ENCODE measurements at regions not wholly inside any gene's neighbourhood (a gene's known extent, or its start where the extent isn't known, plus 50 kb on each side); places are given as distances from the start of the nearest gene placed in this dataset.

DNA sequence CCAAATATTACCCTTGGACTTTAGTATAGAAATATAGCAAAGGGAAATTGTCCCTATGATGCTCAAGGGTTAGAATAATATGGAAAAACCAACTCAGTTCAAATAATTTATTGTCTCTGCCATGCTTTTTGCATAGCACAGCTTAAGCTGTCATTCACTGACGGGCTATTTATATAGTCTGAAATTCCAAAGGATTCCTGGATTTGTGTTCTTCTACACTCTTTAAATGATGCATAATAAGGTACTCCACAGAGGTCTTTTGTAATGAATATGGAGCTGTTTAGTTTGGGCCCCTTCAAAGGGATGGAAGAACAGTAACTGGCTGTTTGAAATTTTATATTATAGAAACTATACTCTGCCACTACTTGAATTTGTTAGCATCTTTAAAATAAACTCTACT lies 276.6 kb upstream of the FERD3L start:
- no peak for DNase-seq
- Histone ChIP-seq H3K4me1 (no peaks in the 10 kb centered on the region), H3K9me3 (no peaks in the 10 kb centered on the region), H3K36me3 (no peaks in the 10 kb centered on the region), H3K27ac (no peak overlapping the region), H3K27me3 (no peaks in the 10 kb centered on the region), H3K4me3 (no peak overlapping the region)
- TF ChIP-seq, protein P1, sequence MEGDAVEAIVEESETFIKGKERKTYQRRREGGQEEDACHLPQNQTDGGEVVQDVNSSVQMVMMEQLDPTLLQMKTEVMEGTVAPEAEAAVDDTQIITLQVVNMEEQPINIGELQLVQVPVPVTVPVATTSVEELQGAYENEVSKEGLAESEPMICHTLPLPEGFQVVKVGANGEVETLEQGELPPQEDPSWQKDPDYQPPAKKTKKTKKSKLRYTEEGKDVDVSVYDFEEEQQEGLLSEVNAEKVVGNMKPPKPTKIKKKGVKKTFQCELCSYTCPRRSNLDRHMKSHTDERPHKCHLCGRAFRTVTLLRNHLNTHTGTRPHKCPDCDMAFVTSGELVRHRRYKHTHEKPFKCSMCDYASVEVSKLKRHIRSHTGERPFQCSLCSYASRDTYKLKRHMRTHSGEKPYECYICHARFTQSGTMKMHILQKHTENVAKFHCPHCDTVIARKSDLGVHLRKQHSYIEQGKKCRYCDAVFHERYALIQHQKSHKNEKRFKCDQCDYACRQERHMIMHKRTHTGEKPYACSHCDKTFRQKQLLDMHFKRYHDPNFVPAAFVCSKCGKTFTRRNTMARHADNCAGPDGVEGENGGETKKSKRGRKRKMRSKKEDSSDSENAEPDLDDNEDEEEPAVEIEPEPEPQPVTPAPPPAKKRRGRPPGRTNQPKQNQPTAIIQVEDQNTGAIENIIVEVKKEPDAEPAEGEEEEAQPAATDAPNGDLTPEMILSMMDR (IDR thresholded peaks at IDR 0.05), result no peak
- no peak for TF ChIP-seq POLR2A (IDR thresholded peaks at IDR 0.05)
- WGBS, 2 donors, result 38 to 56% methylated on average over 1 of the region's 1 CpG
- intact Hi-C loops (cut with DNase I), result no loop called here

DNA sequence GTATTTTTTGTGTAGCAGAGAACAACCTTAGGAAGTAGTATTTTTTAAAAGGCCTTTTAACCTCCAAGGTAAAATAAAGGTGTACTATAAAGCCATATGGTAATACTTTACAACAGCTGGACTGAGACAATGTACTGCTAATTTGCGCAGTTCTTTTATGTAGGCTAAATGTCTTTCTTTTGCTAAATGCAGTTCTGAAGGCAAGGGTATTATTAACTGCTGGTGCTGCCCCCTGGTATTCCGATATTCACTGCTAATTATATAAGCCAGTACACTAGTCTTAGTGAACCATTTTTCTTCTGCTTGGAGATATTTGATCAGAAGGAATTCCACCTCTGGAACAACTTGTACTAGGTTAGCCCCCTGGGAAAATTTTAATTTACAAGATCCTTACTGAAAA lies 272.0 kb upstream of the FERD3L start:
- H3K27ac ChIP-seq, result no peak overlapping the region
- intact Hi-C loops (cut with DNase I), result no loop called here
- TF ChIP-seq POLR2A (IDR thresholded peaks at IDR 0.05), result no peak
- TF ChIP-seq, protein P1 (IDR thresholded peaks at IDR 0.05), result no peak
- no peak overlapping the region for H3K4me3 ChIP-seq
- no peaks in the 10 kb centered on the region for H3K36me3 ChIP-seq
- H3K4me1 ChIP-seq, result no peaks in the 10 kb centered on the region
- 80 to 96% methylated on average over 2 of the region's 2 CpGs for WGBS, 2 donors
- H3K27me3 ChIP-seq, result no peaks in the 10 kb centered on the region
- no peak for DNase-seq
- no peaks in the 10 kb centered on the region for H3K9me3 ChIP-seq

DNA sequence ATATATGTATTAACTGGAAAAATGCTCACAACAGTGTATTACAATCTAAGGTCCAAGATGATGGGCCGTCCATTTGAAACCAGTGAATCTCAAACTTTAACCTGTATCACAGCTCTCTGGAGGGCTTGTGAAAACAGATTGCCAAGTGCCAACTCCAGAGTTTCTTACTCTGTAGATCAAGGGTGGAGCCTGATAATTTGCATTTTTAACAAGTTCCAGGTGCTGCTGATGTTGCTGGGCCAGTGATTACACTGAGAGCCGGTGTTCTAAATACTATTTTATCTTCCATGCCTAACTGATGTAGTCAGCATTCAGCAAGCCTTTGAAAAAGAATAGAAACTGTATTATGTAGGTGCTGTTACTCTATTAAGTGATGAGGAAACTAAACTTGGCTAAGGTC lies 269.9 kb upstream of the FERD3L start:
- DNase-seq, result no peak
- Histone ChIP-seq H3K4me1 (no peaks in the 10 kb centered on the region), H3K4me3 (no peak overlapping the region), H3K27me3 (no peaks in the 10 kb centered on the region), H3K27ac (no peak overlapping the region), H3K36me3 (no peaks in the 10 kb centered on the region), H3K9me3 (no peaks in the 10 kb centered on the region)
- intact Hi-C loops (cut with DNase I), result no loop called here
- no peak for TF ChIP-seq POLR2A (IDR thresholded peaks at IDR 0.05)
- TF ChIP-seq, protein P1 (IDR thresholded peaks at IDR 0.05), result no peak
- WGBS, 2 donors, result 72 to 80% methylated on average over 2 of the region's 2 CpGs

DNA sequence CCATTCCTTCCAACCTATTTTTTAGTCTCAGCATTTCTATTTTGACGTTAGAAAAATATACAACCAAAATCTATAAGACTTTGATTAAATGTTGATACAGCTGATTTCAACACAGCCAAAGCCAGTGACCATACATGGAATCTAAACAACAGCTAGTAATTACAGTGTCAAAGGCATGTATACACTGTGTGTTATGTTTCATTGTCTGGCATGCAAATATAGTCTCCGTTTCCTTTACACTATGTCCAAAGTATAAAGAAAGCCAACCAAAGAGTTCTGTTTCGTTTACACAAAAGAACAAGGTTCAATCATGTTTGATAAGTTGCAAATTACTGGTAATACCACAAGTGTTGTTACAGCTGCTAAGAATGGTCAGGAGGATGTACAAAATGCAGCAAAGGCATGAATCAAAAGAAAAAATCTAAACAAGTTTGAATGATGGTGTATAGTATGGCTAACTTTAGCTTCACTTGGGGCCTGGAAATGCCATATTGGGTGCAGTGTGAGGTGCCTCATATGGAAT lies 268.3 kb upstream of the FERD3L start:
- WGBS, 2 donors, result 48 to 49% methylated on average over 3 of the region's 3 CpGs
- H3K4me1 ChIP-seq, result no peaks in the 10 kb centered on the region
- no peaks in the 10 kb centered on the region for H3K36me3 ChIP-seq
- DNase-seq, result no peak
- no peaks in the 10 kb centered on the region for H3K9me3 ChIP-seq
- no peak for TF ChIP-seq POLR2A (IDR thresholded peaks at IDR 0.05)
- TF ChIP-seq, protein P1 (IDR thresholded peaks at IDR 0.05), result no peak
- H3K27me3 ChIP-seq, result no peaks in the 10 kb centered on the region
- H3K27ac ChIP-seq, result no peak overlapping the region
- no peak overlapping the region for H3K4me3 ChIP-seq
- intact Hi-C loops (cut with DNase I), result no loop called here

DNA sequence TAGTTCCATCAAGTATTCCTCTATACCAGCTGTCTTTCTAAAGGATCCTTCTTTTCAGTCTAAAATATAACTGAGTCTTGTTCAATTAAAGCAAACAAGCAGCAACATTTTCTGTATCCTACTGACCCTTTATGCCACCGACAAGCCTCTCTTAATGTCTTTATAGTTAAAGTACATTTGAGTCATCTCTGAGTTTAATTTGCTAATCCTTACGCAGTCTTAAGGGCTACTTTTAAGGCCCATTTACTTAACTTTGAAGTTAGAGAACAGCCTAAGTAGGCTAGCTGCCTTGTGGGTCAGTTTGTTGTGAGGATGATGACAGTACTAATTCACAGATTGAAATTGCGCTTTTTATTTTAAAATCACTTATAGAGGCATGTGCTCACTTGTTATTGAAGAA lies 265.5 kb upstream of the FERD3L start:
- WGBS, 2 donors, result 59 to 69% methylated on average over 3 of the region's 3 CpGs
- intact Hi-C loops (cut with DNase I), result no loop called here
- Histone ChIP-seq H3K4me1 (no peaks in the 10 kb centered on the region), H3K27ac (no peak overlapping the region), H3K4me3 (no peak overlapping the region), H3K36me3 (no peaks in the 10 kb centered on the region), H3K9me3 (no peaks in the 10 kb centered on the region), H3K27me3 (no peaks in the 10 kb centered on the region)
- no peak for TF ChIP-seq POLR2A (IDR thresholded peaks at IDR 0.05)
- TF ChIP-seq, protein P1 (IDR thresholded peaks at IDR 0.05), result no peak
- DNase-seq, result no peak

Measured in esophagus squamous epithelium (tissue), 5 donors.